Keratinocyte (primary cell): ENCODE measurements at regions not wholly inside any gene's neighbourhood (a gene's known extent, or its start where the extent isn't known, plus 50 kb on each side); places are given as distances from the start of the nearest gene placed in this dataset.

ENCODE experiments used
- DNase-seq: peaks from one replicate; pipeline ENCODE4 v3.0.0-alpha.2; 2011; ENCODE audit warnings: low read depth, missing footprints, low spot score
- FAIRE-seq: peaks from 2 replicates; lab custom pipeline; 2011; peaks lifted over from hg19 to GRCh38; lab: Jason Lieb, UNC
- H2AFZ ChIP-seq: 2 replicates; pipeline ENCODE4 v1.6.0; 2012; ENCODE audit warnings: low read length, control low read depth, inconsistent platforms; ENCODE audit not compliant: control insufficient read depth
- H3K27ac ChIP-seq: 2 replicates; pipeline ENCODE4 v1.5.1; 2011; ENCODE audit warnings: low read length; ENCODE audit not compliant: control insufficient read depth, insufficient read depth
- H3K27me3 ChIP-seq: 3 replicates; pipeline ENCODE4 v1.6.0; 2011; ENCODE audit warnings: low read length; ENCODE audit not compliant: control insufficient read depth, insufficient read depth; ENCODE audit errors: extremely low read depth
- H3K36me3 ChIP-seq, 2 experiments: 2 replicates in 1 of 2; 3 replicates in 1 of 2; pipeline ENCODE4 v1.5.1; 2011; ENCODE audit warnings: low read length in 2 of 2, mild to moderate bottlenecking in 1 of 2; ENCODE audit not compliant: control insufficient read depth in 2 of 2, insufficient read depth in 2 of 2; ENCODE audit errors: extremely low read depth in 1 of 2
- H3K4me1 ChIP-seq: 3 replicates; pipeline ENCODE4 v1.5.1; 2011; ENCODE audit warnings: low read length; ENCODE audit not compliant: control insufficient read depth, insufficient read depth; ENCODE audit errors: extremely low read depth
- H3K4me2 ChIP-seq: 3 replicates; pipeline ENCODE4 v1.6.0; 2011; ENCODE audit warnings: low read depth, low read length; ENCODE audit not compliant: control insufficient read depth, insufficient read depth; ENCODE audit errors: extremely low read depth
- H3K4me3 ChIP-seq, 3 experiments: fragments of 200-600 bp in 1 of 3; sonication (generic) in 1 of 3; 2 replicates in 2 of 3; 3 replicates in 1 of 3; pipeline ENCODE4 v1.5.1; 2011 to 2016; ENCODE audit warnings: low read length in 3 of 3, mild to moderate bottlenecking in 3 of 3, control low read depth in 2 of 3, inconsistent platforms in 1 of 3, low read depth in 1 of 3, mixed read lengths in 1 of 3, mixed run types in 1 of 3, moderate library complexity in 1 of 3; ENCODE audit not compliant: control insufficient read depth in 2 of 3, insufficient read depth in 2 of 3; ENCODE audit errors: extremely low read depth in 1 of 3
- H3K79me2 ChIP-seq: 2 replicates; pipeline ENCODE4 v1.6.0; 2012; ENCODE audit warnings: low read length; ENCODE audit not compliant: control insufficient read depth, insufficient read depth
- H3K9ac ChIP-seq: 3 replicates; pipeline ENCODE4 v1.6.0; 2011; ENCODE audit warnings: low read length; ENCODE audit not compliant: control insufficient read depth, insufficient read depth; ENCODE audit errors: extremely low read depth
- H3K9me1 ChIP-seq: 3 replicates; pipeline ENCODE4 v1.6.0; 2011; ENCODE audit warnings: low read length; ENCODE audit not compliant: control insufficient read depth, insufficient read depth; ENCODE audit errors: extremely low read depth
- H3K9me3 ChIP-seq: 2 replicates; pipeline ENCODE4 v1.5.1; 2012; ENCODE audit warnings: low read depth, low read length; ENCODE audit not compliant: control insufficient read depth
- H4K20me1 ChIP-seq: 3 replicates; pipeline ENCODE4 v1.6.0; 2011; ENCODE audit warnings: low read length; ENCODE audit not compliant: control insufficient read depth, insufficient read depth; ENCODE audit errors: extremely low read depth
- CTCF ChIP-seq, 3 experiments: IDR thresholded peaks in 1 of 3; conservative IDR thresholded peaks in 1 of 3; optimal IDR thresholded peaks in 1 of 3; 2 replicates in 2 of 3; 3 replicates in 1 of 3; pipeline versions ENCODE3 to v1.5.1; 2011; ENCODE audit warnings: low read length in 3 of 3, mild to moderate bottlenecking in 3 of 3, moderate library complexity in 2 of 3, control low read depth in 1 of 3, inconsistent platforms in 1 of 3; ENCODE audit not compliant: insufficient read depth in 2 of 3; ENCODE audit errors: extremely low read depth in 1 of 3
- EZH2 ChIP-seq: IDR thresholded peaks from one replicate; pipeline ENCODE4 v1.6.1; 2012; ENCODE audit warnings: inconsistent platforms, mild to moderate bottlenecking, low read length, moderate library complexity
- dilution Hi-C: fragments of 300-500 bp; cut with MboI; formaldehyde crosslinking; loops from one replicate; pipeline ENCODE4 v1.7.0; 2020; ENCODE audit warnings: low sequenced_read_pairs; ENCODE audit not compliant: extremely low pct_ligation_motif_present

GRCh38 chr10:58971211-58971610 lies 205.2 kb upstream of the PHYHIPL start:
- DNase-seq (no peak), FAIRE-seq (no peak)
- Histone ChIP-seq H3K9ac (no peak overlapping the region), H2AFZ (no peak overlapping the region), H3K4me1 (no peaks in the 10 kb centered on the region), H3K4me2 (no peak overlapping the region), H3K9me1 (no peaks in the 10 kb centered on the region), H3K9me3 (no peaks in the 10 kb centered on the region), H3K27me3 (peaks cover 10% of the 10 kb centered on the region), H4K20me1 (no peaks in the 10 kb centered on the region), H3K27ac (no peak overlapping the region), H3K4me3 (no peak overlapping the region), H3K79me2 (no peaks in the 10 kb centered on the region), H3K36me3 (no peaks in the 10 kb centered on the region)
- dilution Hi-C loops = no loop called here
- TF ChIP-seq EZH2 (no peak), CTCF (optimal IDR thresholded peaks at IDR 0.05 in 1 of 3, IDR thresholded peaks at IDR 0.05 in 1 of 3, conservative IDR thresholded peaks at IDR 0.05 in 1 of 3; ENCODE audit: extremely low read depth in 1 of 3, insufficient read depth in 2 of 3, low read length in 3 of 3) (no peak)

- DNase-seq = no peak
- dilution Hi-C loops = no loop called here
These were observed 204.5 kb upstream of the PHYHIPL start for GRCh38 chr10:58971796-58972491.

More at GRCh38 chr10:58971796-58972491, 204.5 kb upstream of the PHYHIPL start:
- Histone ChIP-seq H3K27me3 (peaks cover 10% of the 10 kb centered on the region), H3K4me3 (no peak overlapping the region), H3K27ac (no peak overlapping the region), H3K4me2 (no peak overlapping the region), H3K9me3 (no peaks in the 10 kb centered on the region), H3K4me1 (no peaks in the 10 kb centered on the region), H3K9me1 (no peaks in the 10 kb centered on the region), H2AFZ (no peak overlapping the region), H3K9ac (no peak overlapping the region), H4K20me1 (no peaks in the 10 kb centered on the region), H3K79me2 (no peaks in the 10 kb centered on the region), H3K36me3 (no peaks in the 10 kb centered on the region)
- no peak for FAIRE-seq
- no peak for TF ChIP-seq EZH2
- TF ChIP-seq CTCF (optimal IDR thresholded peaks at IDR 0.05 in 1 of 3, IDR thresholded peaks at IDR 0.05 in 1 of 3, conservative IDR thresholded peaks at IDR 0.05 in 1 of 3; ENCODE audit: extremely low read depth in 1 of 3, insufficient read depth in 2 of 3, low read length in 3 of 3) = no peak
